ENCODE measurements at regions not wholly inside any gene's neighbourhood (a gene's known extent, or its start where the extent isn't known, plus 50 kb on each side); places are given as distances from the start of the nearest gene placed in this dataset.

DNA sequence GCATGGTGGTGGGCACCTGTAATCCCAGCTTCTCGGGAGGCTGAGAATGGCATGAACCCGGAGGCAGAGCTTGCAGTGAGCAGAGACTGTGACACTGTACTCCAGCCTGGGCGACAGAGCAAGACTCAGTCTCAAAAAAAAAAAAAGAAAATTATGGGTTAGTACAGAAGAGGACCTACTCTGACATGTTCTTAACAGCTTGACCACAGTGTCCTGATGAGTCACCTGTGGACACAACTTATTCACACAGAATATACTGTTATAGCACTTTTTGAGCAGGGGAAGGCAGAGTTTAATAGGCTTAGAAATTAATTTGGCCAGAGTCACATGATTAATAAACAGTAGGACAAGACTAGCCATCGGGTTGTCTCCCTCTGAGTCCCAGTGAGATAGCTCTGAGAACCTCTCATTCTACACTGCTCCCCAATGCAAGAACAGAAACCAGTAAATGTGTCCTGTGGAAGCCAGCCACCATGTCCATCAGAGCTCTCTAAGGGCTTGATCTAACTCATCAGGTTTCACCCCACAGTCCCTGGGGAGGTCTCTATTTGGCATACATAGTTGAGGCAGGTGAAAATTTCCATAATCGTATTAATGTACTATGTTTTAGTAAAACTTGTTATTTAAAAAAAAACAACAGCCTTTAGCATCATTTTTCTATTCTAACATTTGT is 1077.9 kb upstream of the C9orf72 start:
- Histone ChIP-seq H3K4ac (ENCODE audit: low read depth, low read length) (no peak overlapping the region), H4K5ac (ENCODE audit: insufficient read length, low read depth, low read length) (no peak overlapping the region), H2AK5ac (ENCODE audit: insufficient read length, low read length) (no peak overlapping the region), H3K23me2 (ENCODE audit: insufficient read length, low read depth, low read length, poor library complexity, severe bottlenecking) (no peaks in the 10 kb centered on the region), H4K20me1 (ENCODE audit: control insufficient read depth, insufficient read depth, insufficient read length) (no peaks in the 10 kb centered on the region), H3K27me3 (ENCODE audit: insufficient read depth, low read length) (no peaks in the 10 kb centered on the region), H2BK12ac (ENCODE audit: insufficient read length, low read depth, low read length) (no peak overlapping the region), H3K9me3 (ENCODE audit: control insufficient read depth, low read depth, low read length) (no peaks in the 10 kb centered on the region), H3K9ac (ENCODE audit: extremely low read depth, insufficient read length, low read length) (no peak overlapping the region), H3K4me2 (ENCODE audit: insufficient read depth, insufficient read length, low read length) (no peak overlapping the region), H2BK5ac (ENCODE audit: insufficient read length, low read length) (no peak overlapping the region), H3K18ac (ENCODE audit: insufficient read length, low read depth, low read length) (no peak overlapping the region), H3T11ph (ENCODE audit: low read length) (no peak overlapping the region), H2BK120ac (ENCODE audit: low read depth, low read length, poor library complexity, severe bottlenecking) (no peak overlapping the region), H2BK20ac (ENCODE audit: low read depth, low read length, poor library complexity, severe bottlenecking) (no peak overlapping the region), H3K27ac (ENCODE audit: insufficient read length, low read depth, low read length) (no peak overlapping the region), H3K14ac (ENCODE audit: insufficient read depth, low read length) (no peak overlapping the region), H3K56ac (ENCODE audit: insufficient read length, low read depth, low read length) (no peak overlapping the region), H3K79me2 (ENCODE audit: insufficient read depth, low read length) (no peaks in the 10 kb centered on the region), H4K91ac (ENCODE audit: insufficient read length, low read depth, low read length) (no peak overlapping the region), H4K8ac (replicated peaks; ENCODE audit: insufficient read length, low read depth, low read length) (no peak overlapping the region), H3K79me1 (ENCODE audit: insufficient read depth, low read depth, low read length, poor library complexity, severe bottlenecking) (no peaks in the 10 kb centered on the region), H2BK15ac (ENCODE audit: low read depth, low read length) (no peak overlapping the region), H3K23ac (ENCODE audit: insufficient read length, low read depth, low read length) (no peak overlapping the region), H3K4me1 (ENCODE audit: insufficient read depth, low read length) (peaks cover 7% of the 10 kb centered on the region; the same call in 1 of the 2 replicates), H2AFZ (ENCODE audit: low read length) (no peak overlapping the region)
- Mint-ChIP-seq H3K4me3 (no peak overlapping the region), H3K27me3 (ENCODE audit: low read depth) (no peaks in the 10 kb centered on the region), H3K36me3 (ENCODE audit: insufficient read depth in 1 of 3, low read depth in 3 of 3) (0 out of 7 replicates have a peak, but pooled peaks cover 0 to 1% (median 0%) of the 10 kb centered on the region in 3 experiments), H3K9me3 (no peaks in the 10 kb centered on the region), H3K27ac (0 out of 7 replicates have a peak overlapping the region, but pooled peaks of 1 of the 3 experiments have one; percentile 61), H3K4me1 (peaks cover 12 to 23% of the 10 kb centered on the region in 2 experiments)
- WGBS (ENCODE audit: extremely low coverage, insufficient read length, low lambda C conversion rate), result no CpG with 5 or more reads among the region's 5 CpGs
- TF ChIP-seq, protein P1, sequence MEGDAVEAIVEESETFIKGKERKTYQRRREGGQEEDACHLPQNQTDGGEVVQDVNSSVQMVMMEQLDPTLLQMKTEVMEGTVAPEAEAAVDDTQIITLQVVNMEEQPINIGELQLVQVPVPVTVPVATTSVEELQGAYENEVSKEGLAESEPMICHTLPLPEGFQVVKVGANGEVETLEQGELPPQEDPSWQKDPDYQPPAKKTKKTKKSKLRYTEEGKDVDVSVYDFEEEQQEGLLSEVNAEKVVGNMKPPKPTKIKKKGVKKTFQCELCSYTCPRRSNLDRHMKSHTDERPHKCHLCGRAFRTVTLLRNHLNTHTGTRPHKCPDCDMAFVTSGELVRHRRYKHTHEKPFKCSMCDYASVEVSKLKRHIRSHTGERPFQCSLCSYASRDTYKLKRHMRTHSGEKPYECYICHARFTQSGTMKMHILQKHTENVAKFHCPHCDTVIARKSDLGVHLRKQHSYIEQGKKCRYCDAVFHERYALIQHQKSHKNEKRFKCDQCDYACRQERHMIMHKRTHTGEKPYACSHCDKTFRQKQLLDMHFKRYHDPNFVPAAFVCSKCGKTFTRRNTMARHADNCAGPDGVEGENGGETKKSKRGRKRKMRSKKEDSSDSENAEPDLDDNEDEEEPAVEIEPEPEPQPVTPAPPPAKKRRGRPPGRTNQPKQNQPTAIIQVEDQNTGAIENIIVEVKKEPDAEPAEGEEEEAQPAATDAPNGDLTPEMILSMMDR (conservative IDR thresholded peaks at IDR 0.05), result no peak
- DNase-seq, result no peak

Measured in H9 (cell line).